GM10266 (cell line): ENCODE measurements at regions not wholly inside any gene's neighbourhood (a gene's known extent, or its start where the extent isn't known, plus 50 kb on each side); places are given as distances from the start of the nearest gene placed in this dataset.

ENCODE experiments used
- DNase-seq: peaks from one replicate; pipeline ENCODE4 v3.0.0; 2012; ENCODE audit errors: extremely low spot score
- TF ChIP-seq, protein P1 (sequence below): IDR thresholded peaks from 2 replicates; pipeline ENCODE4 v1.5.1; 2012; ENCODE audit warnings: mild to moderate bottlenecking, low read depth; ENCODE audit not compliant: control insufficient read depth, insufficient read depth; ENCODE audit errors: missing control alignments

DNA sequence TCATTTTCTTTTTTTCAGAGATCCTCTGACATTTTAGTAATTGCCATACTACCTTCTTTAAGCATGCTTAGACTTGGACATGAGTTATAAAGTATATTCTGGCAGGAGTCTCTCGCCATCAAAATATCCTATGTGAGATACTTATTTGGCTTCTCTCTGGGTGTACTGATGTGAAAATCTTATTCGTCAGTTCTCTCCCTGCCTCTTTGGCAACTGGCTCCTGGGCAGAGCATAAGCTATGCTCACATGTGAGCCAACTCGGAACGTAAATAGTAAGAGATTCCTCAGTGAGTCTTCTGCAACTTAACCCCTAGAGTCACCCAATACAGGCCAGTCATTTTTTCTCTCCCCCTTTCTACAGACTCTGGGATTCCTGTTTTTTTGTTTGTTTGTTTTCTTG lies 91.6 kb downstream of the MAGEB17 start:
- TF ChIP-seq, protein P1, sequence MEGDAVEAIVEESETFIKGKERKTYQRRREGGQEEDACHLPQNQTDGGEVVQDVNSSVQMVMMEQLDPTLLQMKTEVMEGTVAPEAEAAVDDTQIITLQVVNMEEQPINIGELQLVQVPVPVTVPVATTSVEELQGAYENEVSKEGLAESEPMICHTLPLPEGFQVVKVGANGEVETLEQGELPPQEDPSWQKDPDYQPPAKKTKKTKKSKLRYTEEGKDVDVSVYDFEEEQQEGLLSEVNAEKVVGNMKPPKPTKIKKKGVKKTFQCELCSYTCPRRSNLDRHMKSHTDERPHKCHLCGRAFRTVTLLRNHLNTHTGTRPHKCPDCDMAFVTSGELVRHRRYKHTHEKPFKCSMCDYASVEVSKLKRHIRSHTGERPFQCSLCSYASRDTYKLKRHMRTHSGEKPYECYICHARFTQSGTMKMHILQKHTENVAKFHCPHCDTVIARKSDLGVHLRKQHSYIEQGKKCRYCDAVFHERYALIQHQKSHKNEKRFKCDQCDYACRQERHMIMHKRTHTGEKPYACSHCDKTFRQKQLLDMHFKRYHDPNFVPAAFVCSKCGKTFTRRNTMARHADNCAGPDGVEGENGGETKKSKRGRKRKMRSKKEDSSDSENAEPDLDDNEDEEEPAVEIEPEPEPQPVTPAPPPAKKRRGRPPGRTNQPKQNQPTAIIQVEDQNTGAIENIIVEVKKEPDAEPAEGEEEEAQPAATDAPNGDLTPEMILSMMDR = no peak
- DNase-seq = no peak

GRCh38 chrX:16267431-16267830 lies 100.2 kb downstream of the MAGEB17 start:
- no peak for DNase-seq
- TF ChIP-seq, protein P1 = no peak

- no peak for DNase-seq
- TF ChIP-seq, protein P1 = no peak
These were observed 100.9 kb downstream of the MAGEB17 start for GRCh38 chrX:16268206-16268605.

GRCh38 chrX:16278927-16279326 lies 111.6 kb downstream of the MAGEB17 start:
- TF ChIP-seq, protein P1 = no peak
- no peak for DNase-seq

GRCh38 chrX:16282209-16282608 lies 114.9 kb downstream of the MAGEB17 start:
- TF ChIP-seq, protein P1 = no peak
- DNase-seq = no peak

- TF ChIP-seq, protein P1 = no peak
- DNase-seq = no peak
These were observed 117.6 kb downstream of the MAGEB17 start for GRCh38 chrX:16284842-16285241.

GRCh38 chrX:16290997-16291396 lies 123.7 kb downstream of the MAGEB17 start:
- TF ChIP-seq, protein P1 = no peak
- DNase-seq = no peak

DNA sequence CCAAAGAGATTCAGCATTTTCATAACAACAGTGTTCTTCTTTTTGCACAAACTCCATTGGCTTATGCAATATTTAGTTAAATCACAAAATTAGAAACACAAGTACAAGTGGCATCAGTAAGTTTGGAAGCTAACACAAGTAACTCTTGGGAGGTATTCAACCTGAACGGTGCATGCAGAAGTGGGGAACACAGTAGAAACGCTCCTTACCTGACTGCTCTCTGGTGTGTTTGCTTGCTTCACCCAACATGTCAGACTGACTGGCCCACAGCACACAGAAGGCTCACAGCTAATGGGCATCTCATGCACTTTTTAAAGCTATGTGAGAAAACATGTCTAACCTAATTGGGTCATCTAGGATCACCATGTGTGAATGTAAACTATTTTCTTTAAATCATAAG lies 133.6 kb downstream of the MAGEB17 start:
- DNase-seq = no peak
- TF ChIP-seq, protein P1 = no peak
